ENCODE measurements at regions not wholly inside any gene's neighbourhood (a gene's known extent, or its start where the extent isn't known, plus 50 kb on each side); places are given as distances from the start of the nearest gene placed in this dataset.
"Not testable (repeated sequence)": the region's sequence is repeated elsewhere in the genome, so short reads cannot be mapped to it uniquely, and the experiment has no call there.

DNA sequence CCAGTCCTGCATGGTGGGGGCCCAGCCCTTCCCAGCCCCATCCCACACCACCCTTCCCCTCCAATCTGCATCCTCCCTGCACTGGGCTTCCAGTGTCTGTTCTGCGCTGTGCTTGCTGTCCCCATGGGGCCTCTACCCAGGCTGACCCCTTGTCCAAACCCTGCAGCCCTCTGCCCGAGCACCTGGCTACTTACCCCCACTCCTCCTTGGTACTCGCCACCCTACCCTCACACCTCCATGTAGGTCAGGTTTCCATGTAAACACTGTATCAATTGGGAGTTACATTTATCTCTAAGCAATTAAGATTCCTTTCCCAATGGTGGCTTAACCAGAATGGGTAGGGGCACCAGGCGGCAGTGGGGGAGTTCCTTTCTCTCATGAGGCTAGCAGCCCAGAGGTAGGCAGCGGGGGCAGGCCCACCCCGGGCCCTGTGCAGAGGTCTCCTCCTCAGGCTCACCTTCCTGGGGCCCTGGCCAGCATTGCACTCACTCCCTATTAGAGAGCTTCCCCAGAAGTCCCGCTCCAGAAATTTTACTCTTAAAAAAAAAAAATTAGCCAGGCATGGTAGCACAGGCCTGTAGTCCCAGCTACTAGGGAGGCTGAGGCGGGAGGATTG is 76.6 kb upstream of the CCND2 start:
- H3K27ac ChIP-seq (ENCODE audit: low read depth in 1 of 2, low read length in 1 of 2): no peak overlapping the region
- no peaks in the 10 kb centered on the region for H3K4me1 ChIP-seq (ENCODE audit: control insufficient read depth in 2 of 2, insufficient read depth in 2 of 2, low read length in 2 of 2)
- H3K4me3 ChIP-seq (ENCODE audit: low read length in 2 of 2): no peak overlapping the region
- 98% methylated on average over 8 of the region's 8 CpGs for WGBS
- no peaks in the 10 kb centered on the region for H3K27me3 ChIP-seq (ENCODE audit: control insufficient read depth in 2 of 2, insufficient read depth in 1 of 2, low read length in 1 of 2)
- H3K36me3 ChIP-seq (ENCODE audit: control insufficient read depth in 2 of 2, insufficient read depth in 2 of 2, low read length in 1 of 2): no peaks in the 10 kb centered on the region
- DNase-seq (ENCODE audit: low read depth in 6 of 9, low spot score in 9 of 9): no peak
- no peaks in the 10 kb centered on the region for H3K9me3 ChIP-seq (ENCODE audit: control insufficient read depth in 2 of 2, insufficient read depth in 1 of 2, low read length in 1 of 2)

- 97% methylated on average over 10 of the region's 10 CpGs for WGBS
- Histone ChIP-seq H3K4me3 (ENCODE audit: low read length in 2 of 2) (no peak overlapping the region), H3K36me3 (ENCODE audit: control insufficient read depth in 2 of 2, insufficient read depth in 2 of 2, low read length in 1 of 2) (no peaks in the 10 kb centered on the region), H3K27me3 (ENCODE audit: control insufficient read depth in 2 of 2, insufficient read depth in 1 of 2, low read length in 1 of 2) (no peaks in the 10 kb centered on the region), H3K4me1 (ENCODE audit: control insufficient read depth in 2 of 2, insufficient read depth in 2 of 2, low read length in 2 of 2) (no peaks in the 10 kb centered on the region), H3K9me3 (ENCODE audit: control insufficient read depth in 2 of 2, insufficient read depth in 1 of 2, low read length in 1 of 2) (no peaks in the 10 kb centered on the region), H3K27ac (ENCODE audit: low read depth in 1 of 2, low read length in 1 of 2) (no peak overlapping the region)
- no peak for DNase-seq (ENCODE audit: low read depth in 6 of 9, low spot score in 9 of 9)
Measured at GRCh38 chr12:4194668-4195067, 78.9 kb upstream of the CCND2 start.

DNA sequence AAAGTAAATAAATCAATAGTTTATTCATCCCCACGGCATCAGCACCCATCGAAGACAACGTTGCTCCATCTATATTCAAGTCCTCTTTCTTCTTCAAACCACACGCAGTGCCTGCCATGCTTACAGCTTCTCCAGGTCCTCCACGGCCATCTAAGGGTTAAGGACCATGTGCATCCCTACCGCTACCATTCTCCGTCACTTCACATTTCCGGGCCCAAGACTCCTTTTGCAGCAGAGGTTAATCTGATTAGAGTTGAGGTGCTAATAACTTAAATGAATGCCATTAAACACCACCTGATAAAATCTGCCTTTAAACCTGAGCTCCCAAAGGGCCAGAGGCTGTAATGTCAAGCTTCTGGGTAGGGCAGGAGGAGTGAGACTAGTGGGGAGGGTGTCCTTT is 79.7 kb upstream of the CCND2 start:
- Histone ChIP-seq H3K4me1 (ENCODE audit: control insufficient read depth in 2 of 2, insufficient read depth in 2 of 2, low read length in 2 of 2) (no peaks in the 10 kb centered on the region), H3K27me3 (ENCODE audit: control insufficient read depth in 2 of 2, insufficient read depth in 1 of 2, low read length in 1 of 2) (no peaks in the 10 kb centered on the region), H3K36me3 (ENCODE audit: control insufficient read depth in 2 of 2, insufficient read depth in 2 of 2, low read length in 1 of 2) (no peaks in the 10 kb centered on the region), H3K27ac (ENCODE audit: low read depth in 1 of 2, low read length in 1 of 2) (no peak overlapping the region), H3K4me3 (ENCODE audit: low read length in 2 of 2) (no peak overlapping the region), H3K9me3 (ENCODE audit: control insufficient read depth in 2 of 2, insufficient read depth in 1 of 2, low read length in 1 of 2) (no peaks in the 10 kb centered on the region)
- WGBS: 87% methylated on average over 8 of the region's 8 CpGs
- no peak for DNase-seq (ENCODE audit: low read depth in 6 of 9, low spot score in 9 of 9)

DNA sequence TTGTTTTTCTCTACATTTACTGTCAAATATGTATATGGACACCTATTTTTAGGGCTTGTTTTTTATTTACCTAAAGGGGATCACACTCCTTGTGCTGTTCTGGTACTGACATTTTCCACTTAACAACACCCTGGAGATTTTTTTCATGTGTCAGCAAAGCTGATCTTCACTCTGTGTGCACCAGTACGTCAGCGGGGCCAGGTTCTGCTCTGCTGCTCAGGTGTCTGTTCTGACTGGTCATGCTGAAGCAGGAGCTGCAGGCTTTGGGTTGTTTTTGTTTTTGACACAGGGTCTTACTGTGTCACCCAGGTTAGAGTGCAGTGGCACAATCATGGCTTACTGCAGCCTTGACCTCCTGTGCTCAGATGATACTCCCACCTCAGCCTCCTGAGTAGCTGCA is 81.9 kb upstream of the CCND2 start:
- Histone ChIP-seq H3K27me3 (ENCODE audit: control insufficient read depth in 2 of 2, insufficient read depth in 1 of 2, low read length in 1 of 2) (no peaks in the 10 kb centered on the region), H3K4me3 (ENCODE audit: low read length in 2 of 2) (no peak overlapping the region), H3K27ac (ENCODE audit: low read depth in 1 of 2, low read length in 1 of 2) (no peak overlapping the region), H3K36me3 (ENCODE audit: control insufficient read depth in 2 of 2, insufficient read depth in 2 of 2, low read length in 1 of 2) (no peaks in the 10 kb centered on the region), H3K9me3 (ENCODE audit: control insufficient read depth in 2 of 2, insufficient read depth in 1 of 2, low read length in 1 of 2) (no peaks in the 10 kb centered on the region), H3K4me1 (ENCODE audit: control insufficient read depth in 2 of 2, insufficient read depth in 2 of 2, low read length in 2 of 2) (no peaks in the 10 kb centered on the region)
- no peak for DNase-seq (ENCODE audit: low read depth in 6 of 9, low spot score in 9 of 9)
- 90% methylated on average over 2 of the region's 2 CpGs for WGBS

DNA sequence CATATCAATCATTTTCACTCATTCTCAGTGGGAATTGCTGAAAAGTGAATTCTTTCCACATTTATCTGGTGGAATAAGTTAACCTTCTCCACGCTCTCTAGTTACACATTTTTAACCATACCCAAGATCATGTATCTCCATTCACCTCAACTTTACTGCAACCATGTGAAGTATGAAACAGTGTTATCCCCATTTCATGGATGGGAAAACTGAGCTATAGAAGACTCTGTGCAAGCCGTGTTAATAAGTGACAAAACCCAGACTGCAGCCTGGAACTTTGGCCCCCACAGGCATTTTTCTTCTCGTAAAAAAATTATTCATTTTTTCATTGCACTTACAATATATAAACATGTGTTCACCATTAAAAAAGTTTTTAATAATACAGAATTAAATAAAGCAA is 82.4 kb upstream of the CCND2 start:
- 97% methylated on average over 3 of the region's 3 CpGs for WGBS
- Histone ChIP-seq H3K9me3 (ENCODE audit: control insufficient read depth in 2 of 2, insufficient read depth in 1 of 2, low read length in 1 of 2) (no peaks in the 10 kb centered on the region), H3K27me3 (ENCODE audit: control insufficient read depth in 2 of 2, insufficient read depth in 1 of 2, low read length in 1 of 2) (no peaks in the 10 kb centered on the region), H3K4me1 (ENCODE audit: control insufficient read depth in 2 of 2, insufficient read depth in 2 of 2, low read length in 2 of 2) (no peaks in the 10 kb centered on the region), H3K4me3 (ENCODE audit: low read length in 2 of 2) (no peak overlapping the region), H3K36me3 (ENCODE audit: control insufficient read depth in 2 of 2, insufficient read depth in 2 of 2, low read length in 1 of 2) (no peaks in the 10 kb centered on the region), H3K27ac (ENCODE audit: low read depth in 1 of 2, low read length in 1 of 2) (no peak overlapping the region)
- DNase-seq (ENCODE audit: low read depth in 6 of 9, low spot score in 9 of 9): no peak

DNA sequence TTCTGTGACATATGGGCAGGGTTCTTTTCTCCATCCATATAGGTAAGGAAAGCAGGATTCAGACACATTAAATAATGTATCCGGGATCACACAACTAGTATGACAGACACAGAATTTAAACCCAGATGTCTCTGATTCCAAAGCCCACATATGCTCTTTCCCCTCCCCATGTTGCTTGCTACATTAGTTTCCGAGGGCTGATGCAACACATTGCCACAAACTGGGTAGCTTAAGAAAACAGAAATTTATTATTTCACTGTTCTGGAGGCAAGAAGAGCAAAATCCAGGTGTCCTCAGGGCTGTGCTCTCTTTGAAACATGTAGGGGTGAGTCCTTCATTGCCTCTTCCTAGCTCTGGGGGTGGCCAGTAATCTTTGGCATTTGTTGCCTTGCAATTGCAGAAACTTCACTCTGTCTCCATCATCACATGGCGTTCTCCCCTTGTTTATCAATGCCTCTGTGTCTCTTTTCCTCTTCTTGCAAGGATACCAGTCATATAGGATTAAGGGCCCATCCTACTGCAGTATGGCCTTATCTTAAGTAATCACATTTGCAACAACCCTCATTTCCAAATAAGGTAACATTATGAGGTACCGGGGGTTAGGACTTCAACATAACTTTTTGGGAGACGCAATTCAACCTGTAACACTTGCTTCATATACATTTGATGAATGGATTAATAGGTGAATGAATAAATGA is 83.0 kb upstream of the CCND2 start:
- H3K36me3 ChIP-seq (ENCODE audit: control insufficient read depth in 2 of 2, insufficient read depth in 2 of 2, low read length in 1 of 2): no peaks in the 10 kb centered on the region
- H3K27me3 ChIP-seq (ENCODE audit: control insufficient read depth in 2 of 2, insufficient read depth in 1 of 2, low read length in 1 of 2): no peaks in the 10 kb centered on the region
- H3K27ac ChIP-seq (ENCODE audit: low read depth in 1 of 2, low read length in 1 of 2): no peak overlapping the region
- DNase-seq (ENCODE audit: low read depth in 6 of 9, low spot score in 9 of 9): no peak
- no peaks in the 10 kb centered on the region for H3K4me1 ChIP-seq (ENCODE audit: control insufficient read depth in 2 of 2, insufficient read depth in 2 of 2, low read length in 2 of 2)
- H3K4me3 ChIP-seq (ENCODE audit: low read length in 2 of 2): no peak overlapping the region
- WGBS: 97% methylated on average over 5 of the region's 5 CpGs
- no peaks in the 10 kb centered on the region for H3K9me3 ChIP-seq (ENCODE audit: control insufficient read depth in 2 of 2, insufficient read depth in 1 of 2, low read length in 1 of 2)

GRCh38 chr12:4189721-4190120 is 83.8 kb upstream of the CCND2 start:
- DNase-seq (ENCODE audit: low read depth in 6 of 9, low spot score in 9 of 9): no peak
- Histone ChIP-seq H3K27me3 (ENCODE audit: control insufficient read depth in 2 of 2, insufficient read depth in 1 of 2, low read length in 1 of 2) (no peaks in the 10 kb centered on the region), H3K9me3 (ENCODE audit: control insufficient read depth in 2 of 2, insufficient read depth in 1 of 2, low read length in 1 of 2) (no peaks in the 10 kb centered on the region), H3K27ac (ENCODE audit: low read depth in 1 of 2, low read length in 1 of 2) (no peak overlapping the region), H3K4me3 (ENCODE audit: low read length in 2 of 2) (no peak overlapping the region), H3K4me1 (ENCODE audit: control insufficient read depth in 2 of 2, insufficient read depth in 2 of 2, low read length in 2 of 2) (no peaks in the 10 kb centered on the region), H3K36me3 (ENCODE audit: control insufficient read depth in 2 of 2, insufficient read depth in 2 of 2, low read length in 1 of 2) (no peaks in the 10 kb centered on the region)
- WGBS: 97% methylated on average over 12 of the region's 12 CpGs

- no peaks in the 10 kb centered on the region for H3K27me3 ChIP-seq (ENCODE audit: control insufficient read depth in 2 of 2, insufficient read depth in 1 of 2, low read length in 1 of 2)
- WGBS: 98% methylated on average over 4 of the region's 4 CpGs
- H3K4me3 ChIP-seq (ENCODE audit: low read length in 2 of 2): no peak overlapping the region
- H3K4me1 ChIP-seq (ENCODE audit: control insufficient read depth in 2 of 2, insufficient read depth in 2 of 2, low read length in 2 of 2): no peaks in the 10 kb centered on the region
- no peaks in the 10 kb centered on the region for H3K36me3 ChIP-seq (ENCODE audit: control insufficient read depth in 2 of 2, insufficient read depth in 2 of 2, low read length in 1 of 2)
- H3K27ac ChIP-seq (ENCODE audit: low read depth in 1 of 2, low read length in 1 of 2): no peak overlapping the region
- no peaks in the 10 kb centered on the region for H3K9me3 ChIP-seq (ENCODE audit: control insufficient read depth in 2 of 2, insufficient read depth in 1 of 2, low read length in 1 of 2)
- DNase-seq (ENCODE audit: low read depth in 6 of 9, low spot score in 9 of 9): no peak
Measured at GRCh38 chr12:4187916-4188315, 85.6 kb upstream of the CCND2 start.

DNA sequence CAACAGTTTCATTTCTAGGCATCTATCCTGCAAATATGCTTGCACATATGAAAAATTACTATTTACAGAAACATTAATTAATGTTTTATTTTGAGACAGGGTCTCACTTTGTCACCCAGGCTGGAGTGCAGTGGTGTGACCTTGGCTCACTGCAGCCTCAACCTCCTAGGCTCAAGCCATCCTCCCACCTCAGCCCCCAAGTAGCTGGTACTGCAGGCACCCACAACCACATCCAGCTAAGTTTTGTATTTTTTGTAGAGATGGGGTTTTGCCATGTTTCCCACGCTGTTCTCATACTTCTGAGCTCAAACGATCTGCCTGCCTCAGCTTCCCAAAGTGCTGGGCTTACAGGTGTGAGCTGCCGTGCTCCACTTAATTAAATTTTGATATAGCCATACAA is 86.2 kb upstream of the CCND2 start:
- H3K9me3 ChIP-seq (ENCODE audit: control insufficient read depth in 2 of 2, insufficient read depth in 1 of 2, low read length in 1 of 2); DNase-seq (ENCODE audit: low read depth in 6 of 9, low spot score in 9 of 9); H3K27me3 ChIP-seq (ENCODE audit: control insufficient read depth in 2 of 2, insufficient read depth in 1 of 2, low read length in 1 of 2); H3K36me3 ChIP-seq (ENCODE audit: control insufficient read depth in 2 of 2, insufficient read depth in 2 of 2, low read length in 1 of 2); H3K4me3 ChIP-seq (ENCODE audit: low read length in 2 of 2); H3K4me1 ChIP-seq (ENCODE audit: control insufficient read depth in 2 of 2, insufficient read depth in 2 of 2, low read length in 2 of 2); H3K27ac ChIP-seq (ENCODE audit: low read depth in 1 of 2, low read length in 1 of 2): not testable (repeated sequence)
- WGBS: 55% methylated on average over 3 of the region's 3 CpGs
